ENCODE measurements at regions not wholly inside any gene's neighbourhood (a gene's known extent, or its start where the extent isn't known, plus 50 kb on each side); places are given as distances from the start of the nearest gene placed in this dataset.

DNA sequence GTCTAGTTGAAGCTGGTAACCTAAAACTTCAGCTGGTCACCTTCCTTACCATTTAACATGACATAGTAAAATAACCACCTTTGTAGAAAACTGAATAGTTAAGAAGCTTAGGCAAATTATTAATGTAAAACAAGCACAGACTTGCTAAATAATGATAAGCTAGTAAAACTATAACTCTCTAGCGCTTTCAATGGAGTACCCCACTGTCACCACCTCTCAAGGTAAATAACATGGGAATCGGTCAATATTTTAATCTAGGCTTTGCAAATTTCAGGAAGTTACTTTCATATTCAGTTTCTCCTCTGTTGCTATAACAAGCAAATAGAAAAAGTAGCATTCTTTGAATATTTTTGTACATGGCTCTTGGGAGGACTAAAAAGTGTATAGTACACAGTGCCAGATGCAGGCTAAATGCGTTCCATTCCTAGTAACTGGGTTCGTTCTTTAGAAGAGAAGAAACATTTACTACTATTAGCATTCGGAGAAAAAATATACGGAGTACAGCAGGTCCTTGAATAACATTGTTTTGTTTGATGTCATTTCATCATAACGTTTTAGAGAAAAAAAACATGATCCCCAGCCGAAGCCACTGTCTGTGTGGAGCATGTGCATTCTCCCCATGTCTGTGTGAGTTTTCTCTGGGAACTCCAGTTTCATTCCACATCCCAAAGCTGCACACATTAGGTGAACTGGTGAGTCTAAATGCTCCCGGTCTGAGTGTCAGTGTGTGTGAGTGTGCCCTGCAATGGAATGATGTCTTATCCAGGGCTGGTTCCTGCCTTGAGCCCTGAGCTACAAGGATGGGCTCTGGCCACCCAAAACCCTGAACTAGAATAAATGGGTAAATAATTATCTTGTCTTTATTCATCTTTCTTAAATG, 52.5 kb downstream of the EPRS1 start:
- no peak for DNase-seq

GRCh38 chr1:219991919-219992318, 54.4 kb downstream of the EPRS1 start:
- peak; percentile 57 for DNase-seq

DNA sequence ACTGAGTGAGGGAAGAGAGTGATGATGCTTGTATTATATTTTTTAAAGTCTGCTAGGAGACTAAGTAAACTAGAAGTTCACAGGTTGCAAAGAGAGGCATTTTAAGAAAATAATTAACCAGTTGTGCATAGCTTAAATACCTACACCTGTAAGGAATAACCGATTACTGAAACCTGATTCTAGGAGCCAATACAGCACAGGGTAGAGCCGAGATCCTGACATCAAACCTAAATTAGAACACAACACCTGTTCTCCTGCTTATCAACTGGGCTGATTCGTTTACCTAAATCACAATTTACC, 54.8 kb downstream of the EPRS1 start:
- DNase-seq = no peak

GRCh38 chr1:219990782-219991510, 55.4 kb downstream of the EPRS1 start:
- DNase-seq = peak; percentile 63

DNA sequence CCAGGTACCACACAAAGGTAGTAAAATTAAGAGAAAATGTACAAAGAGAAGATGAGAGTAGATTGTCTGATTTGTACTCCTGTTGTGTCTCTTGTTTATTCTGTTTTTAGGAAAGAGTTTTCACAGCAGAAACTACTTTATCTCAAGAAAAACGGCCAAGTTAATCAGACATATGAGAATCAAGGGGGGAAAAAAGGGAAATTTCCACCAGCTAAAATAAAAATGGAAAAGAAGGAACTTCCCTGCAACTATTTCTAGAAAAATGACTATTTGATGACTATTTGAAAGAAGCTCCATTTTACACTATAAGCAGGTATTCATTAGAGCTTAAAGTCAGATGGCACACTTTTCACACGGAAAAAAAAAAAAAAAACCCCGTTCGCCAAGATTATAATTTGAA, 56.5 kb downstream of the EPRS1 start:
- DNase-seq = no peak

GRCh38 chr1:219988818-219989217, 57.5 kb downstream of the EPRS1 start:
- DNase-seq = no peak

DNA sequence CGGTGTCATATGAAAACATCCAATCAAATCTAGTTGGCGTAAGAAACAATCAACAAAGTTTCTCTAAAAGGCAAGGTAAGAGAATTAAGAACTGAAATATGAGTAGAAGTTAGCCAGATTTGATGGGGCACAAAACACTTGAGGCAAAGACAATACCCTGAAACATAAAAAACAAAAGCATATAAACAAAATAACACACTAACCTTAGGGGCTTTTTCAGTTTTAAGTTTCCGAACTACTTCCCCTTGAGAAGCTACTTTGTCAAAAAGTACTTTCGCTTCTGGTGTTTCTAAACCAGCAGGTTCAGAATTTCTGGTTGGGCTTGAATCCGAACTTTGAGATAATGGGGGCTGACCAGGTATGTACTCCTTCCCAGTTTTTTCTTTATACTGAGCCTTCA, 57.9 kb downstream of the EPRS1 start:
- DNase-seq = no peak

DNA sequence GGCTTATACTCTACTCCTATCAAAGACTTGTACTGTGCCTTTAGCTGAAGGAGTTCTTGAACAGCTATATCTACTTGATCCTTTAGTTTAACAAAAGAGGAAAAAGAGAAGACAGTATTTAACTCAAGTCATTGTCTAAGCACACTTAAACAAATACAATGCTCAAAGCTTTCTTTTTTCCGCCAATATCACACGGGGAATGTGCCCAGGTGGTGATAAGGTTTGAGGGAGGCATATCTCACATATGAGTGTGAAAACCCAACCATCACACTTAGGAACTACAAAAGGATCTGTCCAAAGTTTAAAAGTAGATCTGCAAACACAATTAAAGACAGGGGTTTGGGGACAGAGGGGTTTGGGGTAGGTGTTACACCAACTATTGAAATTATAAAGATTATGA, 59.0 kb upstream of the SLC30A10 start:
- DNase-seq = no peak

- no peak for DNase-seq
These were observed 56.8 kb upstream of the SLC30A10 start for GRCh38 chr1:219985169-219985568.

Data from hematopoietic multipotent progenitor cell treated with erythropoietin and hydrocortisone succinate and interleukin-3 and kit ligand, for 8 days (in vitro differentiated cells).